ENCODE measurements at regions not wholly inside any gene's neighbourhood (a gene's known extent, or its start where the extent isn't known, plus 50 kb on each side); places are given as distances from the start of the nearest gene placed in this dataset.

- Histone ChIP-seq H3K4me3 (no peak overlapping the region), H3K27ac (ENCODE audit: extremely low read depth, low read depth, low read length) (no peak overlapping the region), H3K27me3 (ENCODE audit: control insufficient read depth in 2 of 2, insufficient read depth in 2 of 2, low read length in 2 of 2) (no peaks in the 10 kb centered on the region), H3K9ac (ENCODE audit: insufficient read depth in 1 of 2, low read depth in 2 of 2, low read length in 2 of 2) (peak overlapping the region; percentile 22 to 87; a peak in 2 of 4 replicates), H3K36me3 (ENCODE audit: control insufficient read depth, insufficient read depth, low read length) (no peaks in the 10 kb centered on the region), H3K4me1 (replicated peaks in 1 of 2; ENCODE audit: control insufficient read depth in 2 of 2, insufficient read depth in 2 of 2, low read length in 2 of 2) (peaks cover 28 to 45% of the 10 kb centered on the region in 2 experiments), H3K4me2 (ENCODE audit: insufficient read depth, low read length) (peak overlapping the region; percentile 98), H4K20me1 (replicated peaks; ENCODE audit: control insufficient read depth, insufficient read depth, low read length) (peaks cover 14% of the 10 kb centered on the region), H3K9me3 (replicated peaks; ENCODE audit: control insufficient read depth, insufficient read depth, low read depth, low read length) (no peaks in the 10 kb centered on the region), H3K9me1 (ENCODE audit: control insufficient read depth, insufficient read depth, low read length) (no peaks in the 10 kb centered on the region), H3K79me2 (ENCODE audit: control insufficient read depth, insufficient read depth, low read length) (peaks cover 16% of the 10 kb centered on the region), H2AFZ (ENCODE audit: low read depth, low read length) (no peak overlapping the region; the same call in 1 of the 2 replicates)
- WGBS (ENCODE audit: insufficient coverage, low coverage, missing lambda C conversion rate): 64% methylated on average over 7 of the region's 8 CpGs
- BruUV-seq (replicated peaks): no TSS peak
- ATAC-seq (no peak), FAIRE-seq (no peak), DNase-seq (ENCODE audit: extremely low read depth in 1 of 4, low spot score in 3 of 4) (no peak)
- in situ Hi-C loops (cut with MboI) (no loop called here), intact Hi-C loops (cut with micrococcal nuclease) (loop anchor here (5.0 kb wide), 1 partner anchor 85 kb away; no protein-coding TSS in a partner anchor)
- ChIA-PET POLR2A (interaction anchor here (0.9 kb wide), 1 partner anchor 19 kb away, joined by 3 read pairs; no protein-coding TSS in a partner anchor), CTCF (ENCODE audit: low intra/inter-chr PET ratio) (no interaction called here)
- no peak for TF ChIP-seq TOE1 (IDR thresholded peaks at IDR 0.05; ENCODE audit: borderline replicate concordance)
- 0 out of 2 replicates have a peak, but pooled peaks have one; percentile 49 for TF ChIP-seq TOE1 (CRISPR knock-in tag; IDR thresholded peaks at IDR 0.05; ENCODE audit: borderline replicate concordance, low read depth)
- TF ChIP-seq TSC22D4 (tag; IDR thresholded peaks at IDR 0.05): no peak
These were observed 56.9 kb upstream of the ECE1 start for GRCh38 chr1:21347072-21347581.

- peak overlapping the region; percentile 87 to 93; a peak in 3 of 4 replicates for H3K9ac ChIP-seq (ENCODE audit: insufficient read depth in 1 of 2, low read depth in 2 of 2, low read length in 2 of 2)
- H3K27me3 ChIP-seq (ENCODE audit: control insufficient read depth in 2 of 2, insufficient read depth in 2 of 2, low read length in 2 of 2): no peaks in the 10 kb centered on the region
- no peaks in the 10 kb centered on the region for H3K9me1 ChIP-seq (ENCODE audit: control insufficient read depth, insufficient read depth, low read length)
- DNase-seq (ENCODE audit: extremely low read depth in 1 of 4, low spot score in 3 of 4) (no peak), ATAC-seq (no peak), FAIRE-seq (peak; percentile 80)
- BruUV-seq (replicated peaks): no TSS peak
- no peaks in the 10 kb centered on the region for H3K9me3 ChIP-seq (replicated peaks; ENCODE audit: control insufficient read depth, insufficient read depth, low read depth, low read length)
- H4K20me1 ChIP-seq (replicated peaks; ENCODE audit: control insufficient read depth, insufficient read depth, low read length): peaks cover 18% of the 10 kb centered on the region
- peak overlapping the region; percentile 75; the same call in 2 of the 3 replicates for H3K27ac ChIP-seq (ENCODE audit: extremely low read depth, low read depth, low read length)
- POLR2A ChIA-PET: interaction anchor here (0.6 to 1.9 kb wide), 3 partner anchors 14 to 85 kb away, joined by 3 to 9 read pairs (median 5); no protein-coding TSS in a partner anchor
- H3K4me1 ChIP-seq (replicated peaks in 1 of 2; ENCODE audit: control insufficient read depth in 2 of 2, insufficient read depth in 2 of 2, low read length in 2 of 2): peaks cover 28 to 46% of the 10 kb centered on the region in 2 experiments
- in situ Hi-C loops (cut with MboI) (no loop called here), intact Hi-C loops (cut with micrococcal nuclease) (loop anchor here (5.0 kb wide), 1 partner anchor 84 kb away; no protein-coding TSS in a partner anchor)
- peak overlapping the region; percentile 98 for H3K4me2 ChIP-seq (ENCODE audit: insufficient read depth, low read length)
- peak overlapping the region; percentile 98 for H2AFZ ChIP-seq (ENCODE audit: low read depth, low read length)
- WGBS (ENCODE audit: insufficient coverage, low coverage, missing lambda C conversion rate): 21% methylated on average over 13 of the region's 13 CpGs
- H3K79me2 ChIP-seq (ENCODE audit: control insufficient read depth, insufficient read depth, low read length): peaks cover 18% of the 10 kb centered on the region
- H3K36me3 ChIP-seq (ENCODE audit: control insufficient read depth, insufficient read depth, low read length): no peaks in the 10 kb centered on the region
- H3K4me3 ChIP-seq: peak overlapping the region; percentile 57
- CTCF ChIA-PET (ENCODE audit: low intra/inter-chr PET ratio): no interaction called here
- TF ChIP-seq ZNF316 (IDR thresholded peaks at IDR 0.05) (0 out of 2 replicates have a peak, but pooled peaks have one; percentile 1), THRB (CRISPR knock-in tag; conservative IDR thresholded peaks at IDR 0.05) (peak; percentile 35; the same call in 1 of the 2 replicates), MAX (CRISPR knock-in tag; IDR thresholded peaks at IDR 0.05) (0 out of 2 replicates have a peak, but pooled peaks have one; percentile 33)
These were observed 56.3 kb upstream of the ECE1 start for GRCh38 chr1:21346365-21347071.

All from K562 (cell line).